NT2/D1 (cell line): ENCODE measurements at regions not wholly inside any gene's neighbourhood (a gene's known extent, or its start where the extent isn't known, plus 50 kb on each side); places are given as distances from the start of the nearest gene placed in this dataset.
A peak's percentile ranks its signal among the peaks of the same experiment; 100 is the strongest.

Source experiments
- DNase-seq: peaks from one replicate; pipeline ENCODE4 v3.0.0-alpha.2; 2011; ENCODE audit warnings: low read depth, low spot score
- H3K27me3 ChIP-seq: 2 replicates; pipeline ENCODE4 v1.6.0; 2011; ENCODE audit warnings: mild to moderate bottlenecking; ENCODE audit not compliant: insufficient read length, insufficient read depth
- H3K36me3 ChIP-seq: 2 replicates; pipeline ENCODE4 v1.6.1; 2011; ENCODE audit warnings: mild to moderate bottlenecking, low read length, mixed read lengths; ENCODE audit not compliant: insufficient read depth, insufficient read length
- H3K4me1 ChIP-seq: 2 replicates; pipeline ENCODE4 v1.5.1; 2011; ENCODE audit not compliant: insufficient read depth, insufficient read length
- H3K4me3 ChIP-seq: 2 replicates; pipeline ENCODE4 v1.5.1; 2011; ENCODE audit warnings: low read depth; ENCODE audit not compliant: insufficient read length
- H3K9ac ChIP-seq: 2 replicates; pipeline ENCODE4 v1.6.0; 2011; ENCODE audit warnings: low read depth; ENCODE audit not compliant: insufficient read length
- H3K9me3 ChIP-seq: 2 replicates; pipeline ENCODE4 v1.5.1; 2011; ENCODE audit warnings: mild to moderate bottlenecking, low read length; ENCODE audit not compliant: insufficient read depth
- SUZ12 ChIP-seq: IDR thresholded peaks from 2 replicates; pipeline ENCODE4 v1.6.1; 2011; ENCODE audit not compliant: insufficient read length, insufficient read depth; ENCODE audit errors: extremely low read depth
- YY1 ChIP-seq: IDR thresholded peaks from 2 replicates; pipeline ENCODE4 v1.6.1; 2011; ENCODE audit not compliant: insufficient read length, insufficient read depth
- ZNF274 ChIP-seq: IDR thresholded peaks from 2 replicates; pipeline ENCODE4 v1.6.1; 2011; ENCODE audit warnings: mild to moderate bottlenecking, low read depth, low read length

- no peaks in the 10 kb centered on the region for H3K27me3 ChIP-seq
- DNase-seq = no peak
These were observed 450.7 kb downstream of the AEBP2 start for GRCh38 chr12:19890024-19890423.

GRCh38 chr12:19891936-19892591, 452.8 kb downstream of the AEBP2 start:
- Histone ChIP-seq H3K9me3 (no peaks in the 10 kb centered on the region), H3K36me3 (no peaks in the 10 kb centered on the region), H3K9ac (no peak overlapping the region), H3K4me3 (no peak overlapping the region), H3K27me3 (no peaks in the 10 kb centered on the region), H3K4me1 (no peaks in the 10 kb centered on the region)
- peak; percentile 18 for DNase-seq
- no peak for TF ChIP-seq SUZ12
- no peak for TF ChIP-seq ZNF274
- TF ChIP-seq YY1 = no peak

More at GRCh38 chr12:19890024-19890423, 450.7 kb downstream of the AEBP2 start:
- no peak for TF ChIP-seq YY1
- TF ChIP-seq SUZ12 = no peak
- TF ChIP-seq ZNF274 = no peak
- Histone ChIP-seq H3K36me3 (no peaks in the 10 kb centered on the region), H3K9ac (no peak overlapping the region), H3K4me1 (no peaks in the 10 kb centered on the region), H3K9me3 (no peaks in the 10 kb centered on the region), H3K4me3 (no peak overlapping the region)

DNA sequence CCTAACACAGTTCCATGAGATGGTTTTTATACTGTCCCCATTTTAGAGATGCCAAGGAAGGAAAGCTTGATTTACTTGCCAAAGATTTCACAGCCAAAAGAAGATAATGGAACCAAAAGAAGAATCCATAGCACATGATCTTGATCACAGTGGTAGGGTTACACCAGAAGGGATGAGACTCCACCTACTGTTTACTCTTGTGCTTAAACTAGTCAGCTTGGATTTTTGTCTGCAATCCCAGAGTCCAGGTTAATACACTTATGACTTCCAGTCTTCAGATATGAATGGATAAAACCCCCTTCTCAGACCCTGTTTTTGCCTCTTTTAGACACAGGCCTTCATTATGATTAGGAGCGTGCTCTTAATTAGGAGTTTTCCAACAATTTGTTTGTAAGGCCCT, 454.2 kb downstream of the AEBP2 start:
- H3K36me3 ChIP-seq = no peaks in the 10 kb centered on the region
- DNase-seq = no peak
- TF ChIP-seq SUZ12 (no peak), YY1 (no peak), ZNF274 (no peak)
- no peak overlapping the region for H3K9ac ChIP-seq
- no peaks in the 10 kb centered on the region for H3K4me1 ChIP-seq
- H3K27me3 ChIP-seq = no peaks in the 10 kb centered on the region
- no peak overlapping the region for H3K4me3 ChIP-seq
- H3K9me3 ChIP-seq = no peaks in the 10 kb centered on the region

GRCh38 chr12:19894050-19894449, 454.8 kb downstream of the AEBP2 start:
- TF ChIP-seq SUZ12 (no peak), YY1 (no peak), ZNF274 (no peak)
- Histone ChIP-seq H3K4me1 (no peaks in the 10 kb centered on the region), H3K4me3 (no peak overlapping the region), H3K9me3 (no peaks in the 10 kb centered on the region), H3K36me3 (no peaks in the 10 kb centered on the region), H3K9ac (no peak overlapping the region), H3K27me3 (no peaks in the 10 kb centered on the region)
- DNase-seq = no peak

DNA sequence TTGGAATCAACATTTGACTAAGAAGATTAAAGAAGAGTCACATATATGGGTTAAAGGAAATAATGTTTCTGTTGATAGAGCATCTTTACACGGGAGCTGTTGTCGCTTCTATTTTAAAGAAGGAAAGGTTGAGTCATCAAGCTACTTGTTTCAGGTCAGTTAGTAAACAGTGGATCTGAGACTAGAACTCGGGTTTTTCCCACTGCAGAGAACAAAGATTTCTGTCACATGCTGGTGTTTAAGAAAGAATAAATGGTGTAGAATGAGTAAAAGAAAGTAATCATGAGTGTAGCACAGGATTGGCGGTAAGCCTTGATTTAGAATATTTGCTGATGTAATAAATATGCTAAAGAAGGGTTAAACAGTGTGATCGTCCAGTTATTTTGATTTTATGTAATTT, 455.5 kb downstream of the AEBP2 start:
- Histone ChIP-seq H3K27me3 (no peaks in the 10 kb centered on the region), H3K4me3 (no peak overlapping the region), H3K9ac (no peak overlapping the region), H3K36me3 (no peaks in the 10 kb centered on the region), H3K4me1 (no peaks in the 10 kb centered on the region), H3K9me3 (no peaks in the 10 kb centered on the region)
- DNase-seq = no peak
- TF ChIP-seq YY1 (no peak), ZNF274 (no peak), SUZ12 (no peak)

- Histone ChIP-seq H3K9ac (no peak overlapping the region), H3K4me3 (no peak overlapping the region), H3K9me3 (no peaks in the 10 kb centered on the region), H3K27me3 (no peaks in the 10 kb centered on the region), H3K36me3 (no peaks in the 10 kb centered on the region), H3K4me1 (no peaks in the 10 kb centered on the region)
- no peak for DNase-seq
- TF ChIP-seq SUZ12 (no peak), ZNF274 (no peak), YY1 (no peak)
These were observed 456.1 kb downstream of the AEBP2 start for GRCh38 chr12:19895246-19896020.

- no peaks in the 10 kb centered on the region for H3K36me3 ChIP-seq
- DNase-seq = no peak
- H3K4me1 ChIP-seq = no peaks in the 10 kb centered on the region
- no peaks in the 10 kb centered on the region for H3K27me3 ChIP-seq
- no peaks in the 10 kb centered on the region for H3K9me3 ChIP-seq
- no peak overlapping the region for H3K4me3 ChIP-seq
- no peak overlapping the region for H3K9ac ChIP-seq
- TF ChIP-seq ZNF274 = no peak
- no peak for TF ChIP-seq SUZ12
- TF ChIP-seq YY1 = no peak
These were observed 456.7 kb downstream of the AEBP2 start for GRCh38 chr12:19896041-19896440.
